HG03280 (cell line): ENCODE measurements at regions not wholly inside any gene's neighbourhood (a gene's known extent, or its start where the extent isn't known, plus 50 kb on each side); places are given as distances from the start of the nearest gene placed in this dataset.

Experiments
- ATAC-seq: cut with Tn5 transposase; IDR thresholded peaks from one replicate; pipeline ENCODE4 v1.9.1; 2021; ENCODE audit warnings: mild to moderate bottlenecking, moderate library complexity; ENCODE audit not compliant: unreplicated experiment

DNA sequence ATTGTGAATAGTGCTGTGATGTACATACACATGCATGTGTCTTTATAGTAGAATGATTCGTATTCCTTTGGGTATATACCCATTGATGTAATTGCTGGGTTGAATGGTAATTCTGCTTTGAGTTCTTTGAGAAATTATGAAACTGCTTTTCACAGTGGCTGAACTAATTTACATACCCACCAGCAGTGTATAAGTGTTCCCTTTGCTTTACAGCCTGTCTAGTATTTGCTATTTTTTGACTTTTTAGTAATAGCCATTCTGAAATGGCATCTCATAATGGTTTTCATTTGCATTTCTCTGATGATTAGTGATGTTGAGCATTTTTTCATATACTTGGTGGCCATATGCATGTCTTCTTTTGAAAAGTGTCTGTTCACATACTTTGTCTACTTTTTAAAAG is 54.5 kb upstream of the FAM78B start:
- no peak for ATAC-seq

DNA sequence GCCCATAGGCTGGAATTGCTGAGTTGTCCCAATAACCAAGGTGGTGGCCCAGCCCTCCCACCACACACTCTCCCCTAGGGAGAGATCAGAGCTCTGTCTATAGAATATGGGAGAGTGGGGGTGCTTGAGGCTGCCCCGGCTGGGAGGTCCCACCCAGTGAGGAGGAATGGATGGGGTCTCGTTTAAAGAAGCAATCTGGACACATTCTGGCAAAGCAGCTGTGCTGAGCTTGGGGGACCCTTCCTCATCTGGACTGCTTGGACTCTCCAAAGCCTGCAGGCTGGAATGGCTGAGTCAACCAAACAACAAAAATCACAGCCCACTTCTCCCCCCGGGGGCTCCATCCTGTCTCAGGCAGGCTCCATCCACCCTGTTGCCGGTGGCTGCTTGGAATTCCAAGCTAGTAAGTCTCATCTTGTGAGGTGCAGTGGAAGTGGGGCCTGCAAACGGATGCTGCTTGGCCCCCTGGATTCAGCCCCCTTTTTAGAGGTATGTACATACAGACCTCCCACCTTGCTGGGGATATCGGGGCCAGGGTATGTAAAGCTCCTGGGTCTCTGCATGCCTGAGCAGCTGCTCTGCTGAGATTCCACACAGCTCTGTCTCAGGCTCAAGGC is 67.1 kb upstream of the FAM78B start:
- no peak for ATAC-seq

DNA sequence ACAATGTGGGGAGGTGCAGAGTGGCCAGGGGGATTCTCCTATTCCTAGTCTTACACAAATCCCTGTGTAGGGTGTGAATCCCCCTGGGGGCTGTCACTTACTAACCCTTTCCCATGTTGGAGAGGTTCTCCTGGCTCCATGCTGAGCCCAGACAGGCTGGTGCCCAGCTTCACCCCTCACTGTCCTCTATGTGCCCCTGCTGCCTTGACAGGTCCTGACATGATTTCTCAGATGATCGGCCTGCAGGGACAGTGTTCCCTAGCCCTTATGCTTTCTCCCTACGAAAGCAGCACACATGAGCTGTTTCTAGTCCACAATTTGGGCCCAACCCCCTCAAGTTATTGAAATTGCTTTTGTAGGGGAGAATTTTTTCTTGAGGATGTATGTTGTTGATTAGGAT is 68.9 kb upstream of the FAM78B start:
- no peak for ATAC-seq

DNA sequence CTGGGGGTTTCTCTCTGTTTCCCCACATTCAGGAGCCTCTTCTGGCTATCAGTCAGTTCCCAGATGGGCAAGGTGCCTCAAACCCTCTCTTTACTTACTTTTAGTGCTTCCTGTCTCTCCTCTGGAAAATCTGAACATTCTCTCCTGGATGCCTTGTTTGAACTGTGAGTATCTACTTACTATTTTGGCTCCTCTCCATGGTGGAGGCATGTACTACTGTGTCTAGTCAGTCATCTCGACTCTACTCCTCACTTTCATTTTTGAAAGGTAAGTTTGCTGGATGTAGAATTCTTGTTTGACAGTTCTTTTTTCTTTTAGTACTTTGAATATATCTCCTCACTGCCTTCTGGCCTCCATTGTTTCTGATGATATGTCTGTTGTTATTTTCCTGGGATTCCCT is 70.9 kb upstream of the FAM78B start:
- no peak for ATAC-seq

DNA sequence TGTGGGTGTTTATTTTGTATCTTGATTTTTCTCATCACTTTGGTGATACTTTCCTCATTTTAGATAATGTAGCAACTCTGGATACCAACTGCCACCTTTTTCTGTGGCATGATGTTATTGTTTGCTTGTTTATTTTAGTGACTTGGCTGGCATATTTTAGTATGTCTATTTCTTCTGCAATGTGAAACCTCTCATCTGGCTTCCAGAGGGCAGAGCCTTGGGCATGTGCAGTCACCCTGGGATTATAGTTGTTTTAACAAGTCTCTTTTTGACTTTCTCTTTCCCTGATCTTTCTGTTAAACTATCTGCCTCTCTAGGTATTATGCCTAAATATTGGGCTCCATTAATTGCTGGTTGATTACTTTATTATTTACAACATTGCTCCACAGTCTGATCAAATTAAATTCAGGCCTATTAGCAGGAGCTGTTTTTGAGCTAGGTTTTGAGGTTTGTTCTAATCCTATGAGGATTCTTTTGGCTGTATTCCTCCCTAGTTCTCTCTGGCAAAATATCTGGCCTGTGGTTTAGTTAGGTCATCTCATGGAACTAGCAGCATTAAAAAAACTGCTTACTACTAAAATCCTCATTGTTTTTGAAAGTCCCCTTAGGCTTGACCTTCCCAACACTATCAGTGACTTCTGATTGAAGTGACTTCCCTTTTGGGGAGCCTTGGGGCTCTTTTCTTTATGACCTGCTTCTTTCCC is 86.4 kb upstream of the FAM78B start:
- ATAC-seq, result no peak

DNA sequence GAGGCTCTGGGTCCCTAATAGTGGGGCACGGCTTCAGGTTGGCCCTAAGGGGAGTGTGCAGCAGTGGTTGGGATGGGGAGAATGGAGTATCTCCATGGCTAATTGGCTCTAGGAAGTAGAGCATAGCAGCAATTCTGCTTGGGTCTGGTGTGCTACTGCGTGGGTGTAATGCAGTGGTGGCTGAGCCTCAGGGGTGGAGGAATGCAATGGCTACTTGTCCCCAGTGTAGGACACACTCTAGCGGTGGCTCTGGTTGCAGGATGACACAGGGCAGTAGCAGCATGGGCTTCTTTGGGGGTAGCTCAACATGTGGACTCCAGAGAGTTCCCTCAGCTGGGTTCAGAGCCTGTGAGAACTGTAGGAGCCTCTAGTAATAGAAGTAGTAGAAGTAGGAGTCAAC is 91.2 kb upstream of the FAM78B start:
- ATAC-seq, result no peak

DNA sequence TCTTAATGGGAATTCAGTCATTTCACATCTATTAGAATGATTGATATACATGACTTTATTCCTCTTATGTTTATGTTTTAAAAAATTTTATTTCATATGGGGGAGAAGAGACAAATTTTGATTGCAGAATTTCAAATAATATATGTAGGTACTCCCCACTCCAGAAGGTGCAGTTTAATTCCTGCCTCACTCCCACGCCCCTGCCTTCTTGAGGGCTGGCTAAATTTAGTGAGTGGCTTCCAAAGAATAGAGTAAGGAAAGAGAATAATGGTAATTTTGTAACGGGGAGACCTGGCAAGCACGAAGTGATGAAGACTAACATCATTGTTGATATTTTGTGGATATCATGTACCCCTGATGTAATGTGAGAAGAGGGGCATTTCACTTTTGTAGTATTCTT is 94.7 kb upstream of the FAM78B start:
- no peak for ATAC-seq

DNA sequence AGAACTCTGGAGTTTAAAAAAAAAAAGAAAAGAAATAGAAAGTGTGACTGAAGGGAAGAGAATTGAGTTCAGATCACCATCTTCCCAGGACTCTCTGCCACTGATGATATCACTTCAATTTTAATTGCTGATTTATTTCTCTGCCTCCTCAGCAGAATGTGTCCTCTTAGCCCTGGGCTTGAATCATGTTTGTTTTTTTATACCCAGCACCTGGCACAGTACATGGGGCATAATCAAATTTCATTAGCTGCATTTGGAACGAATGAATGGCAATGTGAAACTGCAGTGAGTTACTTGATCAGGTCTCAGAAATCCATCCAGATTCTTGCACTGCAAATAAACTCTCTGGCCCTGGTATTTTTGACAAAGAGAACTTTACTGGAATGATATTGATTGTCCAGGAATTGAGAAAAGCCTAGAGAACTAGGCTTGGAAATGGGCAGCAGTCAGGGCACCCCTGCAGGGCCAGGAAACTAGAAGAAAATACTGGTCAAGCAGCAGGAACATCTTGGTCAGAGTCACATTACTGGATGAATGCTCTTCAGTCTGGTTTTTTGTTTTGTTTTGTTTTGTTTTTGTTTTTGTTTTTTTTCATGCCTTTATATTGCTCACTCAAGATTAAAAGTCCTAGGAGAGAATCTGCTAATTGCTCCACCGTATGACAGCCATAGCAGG is 103.8 kb upstream of the FAM78B start:
- no peak for ATAC-seq

DNA sequence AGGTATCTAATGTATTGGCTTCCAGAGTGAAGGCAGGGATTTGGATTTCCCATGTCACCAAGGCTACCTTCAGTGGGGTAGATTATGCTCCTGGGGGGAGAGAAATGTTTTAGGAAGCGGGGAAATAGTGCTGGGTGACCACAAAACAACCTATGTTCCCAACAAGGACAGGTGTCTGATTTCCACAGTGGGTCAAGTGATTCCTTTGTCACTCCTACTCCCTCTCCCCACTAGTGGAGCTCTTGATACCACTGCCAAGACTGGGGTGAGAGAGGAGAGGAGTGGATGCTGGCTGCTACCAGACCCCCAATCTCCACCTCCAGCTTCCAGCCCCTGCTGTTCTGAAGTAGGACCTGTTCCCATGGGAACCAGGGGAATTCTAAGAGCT is 104.3 kb upstream of the FAM78B start:
- ATAC-seq, result no peak

DNA sequence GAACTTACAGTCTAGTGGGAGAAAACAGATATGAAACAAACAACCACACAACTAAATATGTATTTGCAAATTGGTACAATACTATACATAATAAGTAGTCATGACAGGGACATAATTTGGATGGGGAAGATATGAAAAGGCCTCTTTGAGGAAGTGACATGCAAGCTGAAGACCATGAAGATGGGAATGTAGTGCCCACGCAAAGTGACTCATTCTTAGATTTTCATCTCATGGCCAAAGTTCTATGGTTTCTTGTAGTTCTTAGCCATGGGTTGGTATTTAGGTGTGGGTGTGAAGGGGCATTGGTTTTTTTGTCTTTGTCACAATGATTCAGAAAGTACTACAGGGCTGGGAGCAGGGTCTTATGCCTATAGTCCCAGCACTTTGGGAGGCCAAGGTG is 105.4 kb upstream of the FAM78B start:
- peak; percentile 72 for ATAC-seq

DNA sequence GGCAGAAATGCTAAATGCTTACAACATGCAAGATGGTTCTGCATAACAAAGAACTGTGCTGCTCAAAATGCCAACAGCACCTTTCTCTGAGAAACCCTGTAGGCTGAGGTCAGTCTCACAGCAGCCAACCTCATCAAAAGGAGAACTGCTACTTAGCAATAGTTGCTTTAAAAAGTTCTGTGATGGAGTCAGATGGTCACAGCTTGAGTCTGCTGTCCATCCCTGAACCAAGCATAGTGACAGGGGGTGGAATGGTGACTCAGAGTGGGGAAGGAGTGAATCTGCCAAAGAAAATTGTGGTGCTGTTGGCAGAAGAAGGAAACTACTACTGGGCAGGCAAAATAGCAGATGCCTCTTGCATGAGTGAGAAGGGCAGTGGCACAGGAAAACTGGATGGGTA is 106.0 kb upstream of the FAM78B start:
- no peak for ATAC-seq

DNA sequence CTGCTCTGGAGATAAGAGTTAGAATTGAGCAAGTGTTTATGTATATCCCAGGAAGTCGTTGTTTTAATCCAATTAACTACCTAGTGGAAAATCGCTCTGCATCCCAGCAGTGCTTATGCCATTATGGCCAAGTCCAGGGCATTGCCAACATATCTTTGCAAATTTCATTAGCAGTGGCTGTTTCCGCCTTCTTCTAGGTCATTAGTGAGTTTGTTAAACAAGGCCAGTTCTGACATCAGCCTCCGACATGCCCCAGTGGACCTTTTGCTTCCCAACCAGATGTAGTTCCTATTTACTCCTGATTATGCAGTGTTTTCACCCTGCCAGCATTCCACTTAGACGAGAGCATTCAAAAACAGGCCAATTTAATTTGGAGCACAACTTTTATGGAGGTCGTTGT is 106.8 kb upstream of the FAM78B start:
- no peak for ATAC-seq

DNA sequence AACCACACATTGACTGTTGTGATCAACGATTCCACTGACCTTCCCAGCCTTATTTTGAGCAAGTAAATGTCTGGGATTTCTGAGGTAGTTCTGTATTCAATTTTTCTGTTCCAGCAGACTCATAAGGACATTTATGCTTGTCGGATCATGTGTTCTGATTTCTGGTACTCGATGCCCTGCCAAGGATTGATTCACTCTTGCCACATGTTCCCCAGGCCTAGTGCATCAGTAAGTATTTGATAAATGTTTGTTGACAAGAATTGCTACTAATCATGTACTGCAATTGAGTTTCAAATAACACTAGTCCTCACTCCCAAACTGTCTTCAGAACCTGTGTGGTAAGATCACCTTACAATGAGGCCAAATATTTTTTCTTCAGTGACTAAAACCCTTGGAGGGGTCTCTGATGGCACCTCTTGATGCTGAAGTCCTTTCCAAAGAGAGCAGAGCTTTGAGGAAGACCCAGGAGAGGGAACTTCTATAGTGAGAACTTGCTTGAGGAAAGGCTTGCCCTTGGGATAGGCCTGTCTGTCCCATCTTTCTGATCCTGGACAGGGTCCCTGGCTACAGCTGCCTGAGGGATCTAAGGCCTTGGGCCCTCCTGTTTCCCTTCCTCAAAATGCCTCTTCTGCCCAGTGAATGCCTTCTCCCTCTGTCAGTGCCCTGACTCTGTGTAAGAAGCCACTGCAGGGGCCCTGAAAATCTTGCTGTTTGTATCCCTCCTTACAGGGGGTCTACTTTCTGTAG is 115.8 kb upstream of the FAM78B start:
- ATAC-seq, result no peak

DNA sequence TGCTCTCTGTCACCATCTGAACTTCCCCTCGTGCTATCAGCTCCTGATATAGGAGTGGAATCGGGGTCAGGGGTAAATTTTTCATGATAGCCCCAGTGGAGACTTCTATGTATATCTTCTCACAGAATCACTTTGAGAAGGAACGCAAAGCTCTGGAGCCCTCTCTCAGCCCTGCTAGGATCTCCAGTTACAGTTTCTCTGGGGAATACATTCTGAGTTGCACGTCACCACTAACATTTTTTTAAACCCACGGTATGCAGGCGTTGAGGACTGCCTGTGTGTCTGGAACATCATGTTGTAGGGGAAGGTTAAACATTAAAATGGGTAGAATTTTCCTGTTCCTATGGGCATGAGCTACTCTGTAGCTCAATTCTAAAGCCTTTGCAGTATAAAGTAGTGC is 116.4 kb upstream of the FAM78B start:
- ATAC-seq, result no peak

DNA sequence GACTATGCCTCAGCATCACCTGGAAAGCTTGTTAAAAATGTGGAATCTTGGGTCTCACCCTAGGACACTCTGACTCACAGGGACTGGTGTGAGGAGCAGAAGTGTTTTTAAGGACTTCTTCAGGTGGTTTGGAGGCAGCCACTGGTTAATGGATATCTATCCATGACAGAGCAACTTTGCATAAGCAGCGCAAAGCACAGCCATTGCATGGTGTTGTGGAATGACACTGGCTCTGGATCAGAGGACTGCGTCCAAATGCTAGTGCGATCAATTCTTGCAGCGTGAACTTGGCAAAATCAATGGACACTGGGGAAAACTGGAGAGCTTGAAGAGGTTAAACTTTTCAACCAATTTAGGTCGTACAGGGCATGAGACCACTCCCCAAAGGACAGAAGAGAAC is 116.8 kb upstream of the FAM78B start:
- ATAC-seq, result no peak

DNA sequence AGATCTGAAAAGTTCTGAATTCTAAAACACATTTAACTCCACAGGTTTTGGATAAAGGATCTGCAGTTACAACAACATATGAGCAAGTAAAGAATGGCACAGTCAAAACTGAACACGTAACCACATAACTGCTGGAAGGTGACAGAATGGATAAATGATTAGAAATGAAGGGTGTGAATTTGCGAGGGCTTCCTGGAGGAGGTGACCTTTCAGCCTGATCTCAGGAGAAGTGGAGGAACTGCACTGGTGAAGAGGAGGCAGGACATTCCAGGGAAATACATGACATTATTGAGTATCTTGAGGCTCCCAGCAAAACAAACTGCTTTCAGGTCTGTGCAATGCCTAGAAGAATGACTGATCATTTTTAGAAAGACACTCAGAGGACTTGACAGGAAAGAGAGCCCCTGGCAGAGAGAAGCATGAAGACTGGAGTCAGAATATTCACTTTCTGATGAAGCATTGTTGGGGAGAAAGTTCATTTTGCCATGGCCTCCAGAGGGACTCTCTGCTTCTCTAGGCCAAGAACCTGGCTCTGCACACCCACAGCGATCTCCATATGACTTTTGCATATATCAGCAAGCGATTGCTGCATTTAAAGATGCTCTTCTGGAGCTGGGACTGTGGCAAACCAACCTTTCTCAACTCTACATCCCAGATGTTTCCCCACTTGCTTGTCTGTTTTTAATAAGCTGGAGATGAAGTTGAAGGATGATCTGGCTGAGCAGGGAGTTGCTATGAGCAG is 122.7 kb upstream of the FAM78B start:
- no peak for ATAC-seq

DNA sequence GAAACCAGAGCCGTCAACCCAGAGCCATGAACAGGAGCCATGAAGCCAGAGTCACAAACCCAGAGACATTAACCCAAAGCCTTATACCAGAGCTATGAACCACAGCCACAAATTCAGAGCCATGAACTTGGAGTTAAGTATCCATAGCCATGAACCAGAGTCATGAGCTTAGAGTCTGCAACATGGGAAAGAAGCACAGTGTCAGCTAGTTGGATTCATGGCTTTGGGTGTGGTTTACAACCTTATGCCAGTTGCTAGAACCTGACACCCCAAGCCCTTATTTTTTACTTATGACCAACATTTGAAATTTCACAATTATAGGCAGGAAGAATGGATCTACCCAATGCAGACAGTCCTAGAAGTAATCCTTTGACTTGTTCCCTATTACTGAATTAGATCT is 128.9 kb upstream of the FAM78B start:
- ATAC-seq, result no peak

DNA sequence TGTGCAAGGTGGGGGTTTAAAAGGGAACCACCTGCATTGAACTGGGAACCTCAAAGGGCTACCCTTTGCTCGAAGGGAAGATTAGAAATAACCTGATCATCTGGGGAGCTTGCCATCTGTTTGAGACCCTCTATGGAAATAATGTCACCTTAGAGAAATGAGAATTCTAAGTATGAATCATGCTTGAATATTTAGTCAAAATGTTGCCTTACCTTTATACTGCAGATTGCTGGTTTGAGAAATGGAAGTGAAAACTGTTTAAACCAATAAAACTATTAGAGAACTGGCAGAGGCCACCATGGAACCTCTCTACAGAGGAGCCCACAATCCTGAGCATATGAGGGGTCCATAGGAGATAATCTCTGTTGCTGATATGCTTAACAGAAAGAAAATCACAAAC is 131.2 kb upstream of the FAM78B start:
- no peak for ATAC-seq

DNA sequence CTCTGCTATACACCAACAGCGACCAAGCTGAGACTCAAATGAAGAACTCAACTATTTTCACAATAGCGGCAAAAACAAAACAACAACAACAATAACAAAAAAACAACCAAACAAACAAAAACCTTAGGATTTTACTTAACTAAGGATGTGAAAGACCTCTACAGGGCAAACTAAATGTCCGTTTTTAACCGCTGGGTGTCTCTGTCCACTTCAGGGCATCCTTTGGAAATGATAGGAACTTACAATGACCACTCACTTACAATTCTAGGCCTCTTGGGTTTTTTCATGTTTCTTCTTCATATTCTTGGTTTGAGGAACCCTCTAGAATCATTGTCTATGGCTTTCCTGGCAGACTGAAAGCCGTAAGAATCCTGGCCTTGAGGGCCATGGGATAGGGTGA is 134.0 kb upstream of the FAM78B start:
- ATAC-seq, result no peak

DNA sequence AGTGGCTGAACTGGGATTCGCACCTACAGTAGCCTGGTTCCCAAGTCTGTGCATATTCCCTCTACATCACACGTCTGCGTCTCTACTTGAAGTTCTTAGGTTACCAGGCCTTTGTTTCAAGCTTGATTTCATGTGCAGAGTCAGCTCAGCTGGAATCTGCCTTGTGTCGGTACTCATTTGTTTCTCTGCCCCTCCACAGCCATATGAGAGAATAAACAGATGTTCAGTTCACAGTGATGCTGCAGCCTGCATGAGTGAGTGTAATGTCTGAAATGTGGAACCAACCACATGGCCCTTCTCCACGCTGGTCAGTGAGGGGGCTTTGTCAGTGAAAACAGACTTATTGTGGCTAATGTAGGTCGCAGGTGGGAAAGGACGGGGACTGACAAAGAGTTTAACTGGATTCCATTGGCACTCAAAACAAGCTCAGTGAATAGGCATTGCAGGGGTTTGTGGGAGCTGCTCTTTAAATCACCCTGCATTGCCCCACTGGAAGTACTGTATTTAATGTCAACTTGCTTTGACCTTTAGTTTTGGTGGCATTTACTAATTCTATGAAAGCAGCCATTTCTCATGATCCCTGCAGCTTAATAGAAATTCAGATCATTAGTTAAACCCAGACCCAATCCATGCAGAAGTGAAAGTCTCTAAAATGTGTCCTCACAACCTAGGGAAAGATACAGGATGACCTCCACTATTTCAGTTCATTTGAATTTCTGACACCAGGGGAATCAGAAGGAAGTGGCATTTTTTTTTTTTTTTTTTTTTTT is 136.4 kb upstream of the FAM78B start:
- ATAC-seq, result no peak
